Endothelial cell of umbilical vein (primary cell): ENCODE measurements at regions not wholly inside any gene's neighbourhood (a gene's known extent, or its start where the extent isn't known, plus 50 kb on each side); places are given as distances from the start of the nearest gene placed in this dataset.

Source experiments
- BruUV-seq: library from RNA; stranded (reverse); fragments of 400-500 nt; replicated peaks from 2 replicates; lab custom pipeline; 2021; lab: Mats Ljungman, UMichigan
- CTCF ChIA-PET: fragments of 300-600, 350-600 bp; sonication (Branson Sonifier 250); formaldehyde crosslinking; loops from one replicate; lab custom pipeline; 2021; ENCODE audit warnings: antibody characterized with exemption, inconsistent platforms; lab: Charles Lee
- POLR2A ChIA-PET: fragments of 300-600, 350-600 bp; sonication (Branson Sonifier 250); formaldehyde crosslinking; loops from one replicate; lab custom pipeline; 2021; ENCODE audit warnings: antibody characterized with exemption, inconsistent platforms; lab: Charles Lee
- DNase-seq: peaks from one replicate; pipeline ENCODE4 v3.0.0-alpha.2; 2011; ENCODE audit warnings: low read depth, low spot score
- FAIRE-seq: peaks from 2 replicates; lab custom pipeline; 2011; peaks lifted over from hg19 to GRCh38; lab: Jason Lieb, UNC
- H2AFZ ChIP-seq: 2 replicates; pipeline ENCODE4 v1.6.0; 2012; ENCODE audit warnings: low read depth, low read length, control low read depth, inconsistent platforms
- H3K27ac ChIP-seq: 2 replicates; pipeline ENCODE4 v1.5.1; 2011; ENCODE audit warnings: low read depth, mild to moderate bottlenecking, control low read depth, low read length, moderate library complexity; ENCODE audit not compliant: insufficient read depth
- H3K27me3 ChIP-seq, 2 experiments: 2 replicates each; pipeline versions ENCODE4 v1.6.0 to v1.6.1; 2011; ENCODE audit warnings: low read length in 2 of 2, mixed read lengths in 1 of 2; ENCODE audit not compliant: control insufficient read depth in 2 of 2, insufficient read depth in 2 of 2
- H3K36me3 ChIP-seq, 2 experiments: 2 replicates in 1 of 2; 3 replicates in 1 of 2; pipeline ENCODE4 v1.5.1; 2011; ENCODE audit warnings: low read length in 2 of 2, mild to moderate bottlenecking in 1 of 2, moderate library complexity in 1 of 2; ENCODE audit not compliant: control insufficient read depth in 2 of 2, insufficient read depth in 2 of 2; ENCODE audit errors: extremely low read depth in 1 of 2
- H3K4me1 ChIP-seq: 3 replicates; pipeline ENCODE4 v1.5.1; 2011; ENCODE audit warnings: mild to moderate bottlenecking, low read length; ENCODE audit not compliant: control insufficient read depth, insufficient read depth; ENCODE audit errors: extremely low read depth
- H3K4me2 ChIP-seq: 2 replicates; pipeline ENCODE4 v1.6.1; 2011; ENCODE audit warnings: low read length, control low read depth, mixed read lengths; ENCODE audit not compliant: insufficient read depth
- H3K4me3 ChIP-seq, 3 experiments: fragments of 200-600 bp in 1 of 3; sonication (generic), shearing (Covaris generic) in 1 of 3; replicated peaks in 1 of 3; 2 replicates each; pipeline ENCODE4 v1.5.1; 2011 to 2016; ENCODE audit warnings: control low read depth in 3 of 3, low read length in 3 of 3, mild to moderate bottlenecking in 2 of 3, inconsistent platforms in 1 of 3, low read depth in 1 of 3, moderate library complexity in 1 of 3; ENCODE audit not compliant: insufficient read depth in 1 of 3
- H3K79me2 ChIP-seq: 2 replicates; pipeline ENCODE4 v1.6.0; 2012; ENCODE audit warnings: low read length, inconsistent platforms; ENCODE audit not compliant: control insufficient read depth, insufficient read depth
- H3K9ac ChIP-seq: replicated peaks from 2 replicates; pipeline ENCODE3; 2011; ENCODE audit warnings: low read length, control low read depth; ENCODE audit not compliant: insufficient read depth; ENCODE audit errors: extremely low read depth
- H3K9me1 ChIP-seq: replicated peaks from 3 replicates; pipeline ENCODE4 v1.6.0; 2011; ENCODE audit warnings: mild to moderate bottlenecking, low read length; ENCODE audit not compliant: control insufficient read depth, insufficient read depth; ENCODE audit errors: extremely low read depth
- H3K9me3 ChIP-seq: replicated peaks from 2 replicates; pipeline ENCODE4 v1.5.1; 2012; ENCODE audit warnings: low read length, inconsistent platforms; ENCODE audit not compliant: control insufficient read depth, insufficient read depth
- H4K20me1 ChIP-seq: replicated peaks from 2 replicates; pipeline ENCODE3; 2011; ENCODE audit warnings: mild to moderate bottlenecking, low read length; ENCODE audit not compliant: control insufficient read depth, insufficient read depth; ENCODE audit errors: extremely low read depth
- EZH2 ChIP-seq: IDR thresholded peaks from 2 replicates; pipeline ENCODE4 v1.6.1; 2012; ENCODE audit warnings: borderline replicate concordance, low read depth, mild to moderate bottlenecking, moderate library complexity, low read length, inconsistent platforms; ENCODE audit not compliant: severe bottlenecking
- FOS ChIP-seq: IDR thresholded peaks from 2 replicates; pipeline ENCODE4 v1.6.1; 2011; ENCODE audit warnings: mild to moderate bottlenecking, low read length, moderate library complexity, borderline replicate concordance; ENCODE audit not compliant: insufficient read depth
- GATA2 ChIP-seq: IDR thresholded peaks from 2 replicates; pipeline ENCODE4 v1.7.0; 2011; ENCODE audit warnings: low read depth, mild to moderate bottlenecking, moderate library complexity, mixed read lengths, low read length; ENCODE audit not compliant: insufficient read length, insufficient read depth
- JUN ChIP-seq: IDR thresholded peaks from 2 replicates; pipeline ENCODE4 v1.6.1; 2011; ENCODE audit warnings: borderline replicate concordance, low read depth; ENCODE audit not compliant: insufficient read length, insufficient read depth
- MYC ChIP-seq: IDR thresholded peaks from one replicate; pipeline ENCODE4 v1.6.1; 2011; ENCODE audit warnings: mild to moderate bottlenecking, low read depth, low read length
- POLR2A ChIP-seq: IDR thresholded peaks from 2 replicates; pipeline ENCODE4 v1.6.1; 2012; ENCODE audit warnings: low read depth, mild to moderate bottlenecking, control low read depth, low read length
- POLR2AphosphoS5 ChIP-seq: IDR thresholded peaks from 2 replicates; pipeline ENCODE4 v1.6.1; 2012; ENCODE audit warnings: low read depth, mild to moderate bottlenecking, control low read depth, low read length, moderate library complexity; ENCODE audit not compliant: insufficient read depth
- dilution Hi-C: fragments of 300-500 bp; cut with MboI; formaldehyde crosslinking; loops from one replicate; pipeline ENCODE4 v1.15.0; 2019; ENCODE audit warnings: low sequenced_read_pairs; ENCODE audit not compliant: extremely low pct_ligation_motif_present
- intact Hi-C: fragments of 100-400 bp; cut with micrococcal nuclease; formaldehyde crosslinking; loops from one replicate; pipeline ENCODE4 v1.10.0; 2022
- TF ChIP-seq, protein P1 (sequence below), 2 donors: IDR thresholded peaks; 1 replicate in 1 of 2; 2 replicates in 1 of 2; pipeline ENCODE4 v1.5.1; 2011; ENCODE audit warnings: low read length in 2 of 2, mild to moderate bottlenecking in 2 of 2, moderate library complexity in 2 of 2, control low read depth in 1 of 2, inconsistent platforms in 1 of 2, low read depth in 1 of 2; ENCODE audit not compliant: insufficient read depth in 1 of 2; ENCODE audit errors: extremely low read depth in 1 of 2
- TF ChIP-seq, protein P2 (sequence below): IDR thresholded peaks from 2 replicates; pipeline ENCODE4 v1.6.1; 2011; ENCODE audit not compliant: insufficient read depth, insufficient read length

DNA sequence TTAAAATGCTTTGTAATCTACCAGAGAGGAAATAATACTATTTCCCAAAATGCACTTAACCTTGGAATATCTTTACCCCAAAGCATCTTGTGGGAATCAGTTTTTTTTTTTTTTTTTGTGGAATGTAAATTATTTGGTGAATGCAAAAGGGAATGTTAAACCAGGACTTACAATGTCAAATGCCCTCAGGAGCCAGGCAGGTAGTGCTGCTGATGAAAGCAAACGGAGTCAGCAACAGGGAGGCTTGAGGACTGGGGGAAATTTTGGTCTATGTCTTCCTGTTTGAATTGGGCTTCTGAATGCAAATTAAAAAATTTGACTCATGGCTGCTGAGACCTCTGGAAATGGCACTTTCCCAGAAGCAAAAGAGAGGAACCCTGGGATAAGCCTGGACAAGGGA, 96.5 kb upstream of the NLRP1 start:
- no TSS peak for BruUV-seq
- Histone ChIP-seq H3K36me3 (no peaks in the 10 kb centered on the region), H3K4me1 (no peaks in the 10 kb centered on the region), H3K4me3 (no peak overlapping the region), H3K9me1 (no peaks in the 10 kb centered on the region), H3K27ac (no peak overlapping the region), H3K9me3 (no peaks in the 10 kb centered on the region), H3K4me2 (no peak overlapping the region), H3K27me3 (peaks cover 5 to 8% of the 10 kb centered on the region in 2 experiments), H3K79me2 (no peaks in the 10 kb centered on the region), H3K9ac (no peak overlapping the region), H4K20me1 (no peaks in the 10 kb centered on the region), H2AFZ (no peak overlapping the region)
- DNase-seq (no peak), FAIRE-seq (no peak)
- TF ChIP-seq, protein P1, sequence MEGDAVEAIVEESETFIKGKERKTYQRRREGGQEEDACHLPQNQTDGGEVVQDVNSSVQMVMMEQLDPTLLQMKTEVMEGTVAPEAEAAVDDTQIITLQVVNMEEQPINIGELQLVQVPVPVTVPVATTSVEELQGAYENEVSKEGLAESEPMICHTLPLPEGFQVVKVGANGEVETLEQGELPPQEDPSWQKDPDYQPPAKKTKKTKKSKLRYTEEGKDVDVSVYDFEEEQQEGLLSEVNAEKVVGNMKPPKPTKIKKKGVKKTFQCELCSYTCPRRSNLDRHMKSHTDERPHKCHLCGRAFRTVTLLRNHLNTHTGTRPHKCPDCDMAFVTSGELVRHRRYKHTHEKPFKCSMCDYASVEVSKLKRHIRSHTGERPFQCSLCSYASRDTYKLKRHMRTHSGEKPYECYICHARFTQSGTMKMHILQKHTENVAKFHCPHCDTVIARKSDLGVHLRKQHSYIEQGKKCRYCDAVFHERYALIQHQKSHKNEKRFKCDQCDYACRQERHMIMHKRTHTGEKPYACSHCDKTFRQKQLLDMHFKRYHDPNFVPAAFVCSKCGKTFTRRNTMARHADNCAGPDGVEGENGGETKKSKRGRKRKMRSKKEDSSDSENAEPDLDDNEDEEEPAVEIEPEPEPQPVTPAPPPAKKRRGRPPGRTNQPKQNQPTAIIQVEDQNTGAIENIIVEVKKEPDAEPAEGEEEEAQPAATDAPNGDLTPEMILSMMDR (IDR thresholded peaks at IDR 0.05; ENCODE audit: extremely low read depth in 1 of 2, insufficient read depth in 1 of 2, low read depth in 1 of 2, low read length in 2 of 2) = no peak
- TF ChIP-seq POLR2A = no peak
- TF ChIP-seq, protein P2, sequence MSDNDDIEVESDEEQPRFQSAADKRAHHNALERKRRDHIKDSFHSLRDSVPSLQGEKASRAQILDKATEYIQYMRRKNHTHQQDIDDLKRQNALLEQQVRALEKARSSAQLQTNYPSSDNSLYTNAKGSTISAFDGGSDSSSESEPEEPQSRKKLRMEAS = no peak
- no peak for TF ChIP-seq GATA2
- no peak for TF ChIP-seq POLR2AphosphoS5
- TF ChIP-seq JUN = no peak
- no peak for TF ChIP-seq MYC
- no peak for TF ChIP-seq EZH2
- TF ChIP-seq FOS = no peak
- intact Hi-C loops (no loop called here), dilution Hi-C loops (no loop called here)
- ChIA-PET POLR2A (no interaction called here), CTCF (no interaction called here)
